OCI-LY7 (cell line): ENCODE measurements at regions not wholly inside any gene's neighbourhood (a gene's known extent, or its start where the extent isn't known, plus 50 kb on each side); places are given as distances from the start of the nearest gene placed in this dataset.

Experiments
- BruUV-seq: library from RNA; stranded (reverse); fragments of 400-500 nt; replicated peaks from 2 replicates; lab custom pipeline; 2021; lab: Mats Ljungman, UMichigan
- CTCF ChIA-PET: fragments of 300-600 bp; sonication (Branson Sonifier 250); formaldehyde crosslinking; loops from one replicate; lab custom pipeline; 2022; ENCODE audit warnings: antibody characterized with exemption; ENCODE audit not compliant: unreplicated experiment; lab: Charles Lee
- POLR2A ChIA-PET: fragments of 300-600 bp; sonication (Branson Sonifier 250); formaldehyde crosslinking; loops from one replicate; lab custom pipeline; 2022; ENCODE audit warnings: antibody characterized with exemption; lab: Charles Lee
- DNase-seq: peaks from one replicate; pipeline ENCODE4 v3.0.0-alpha.2; 2015; ENCODE audit warnings: low spot score
- H2AFZ ChIP-seq: fragments of 200-600 bp; sonication (generic), shearing (Covaris generic); 2 replicates; pipeline ENCODE4 v1.6.1; 2014; ENCODE audit warnings: mild to moderate bottlenecking, antibody characterized with exemption, low read length, moderate library complexity
- H3K27ac ChIP-seq: fragments of 200-600 bp; sonication (generic); 2 replicates; pipeline ENCODE4 v1.5.1; 2014; ENCODE audit warnings: mixed run types, low read depth, mild to moderate bottlenecking, moderate library complexity, low read length, inconsistent platforms; ENCODE audit not compliant: poor library complexity, severe bottlenecking
- H3K36me3 ChIP-seq: fragments of 200-600 bp; sonication (generic); 2 replicates; pipeline ENCODE4 v1.6.1; 2014; ENCODE audit warnings: mild to moderate bottlenecking, antibody characterized with exemption, low read length, moderate library complexity, mixed read lengths; ENCODE audit not compliant: insufficient read depth
- H3K4me1 ChIP-seq: fragments of 200-600 bp; sonication (generic); 2 replicates; pipeline ENCODE4 v1.5.1; 2014; ENCODE audit warnings: mild to moderate bottlenecking, low read length; ENCODE audit not compliant: insufficient read depth, poor library complexity, severe bottlenecking
- H3K4me2 ChIP-seq: fragments of 200-600 bp; sonication (generic); 2 replicates; pipeline ENCODE4 v1.6.1; 2014; ENCODE audit warnings: mild to moderate bottlenecking, low read length
- H3K4me3 ChIP-seq: fragments of 200-600 bp; sonication (generic); 2 replicates; pipeline ENCODE4 v1.5.1; 2014; ENCODE audit warnings: mild to moderate bottlenecking, low read depth, low read length; ENCODE audit not compliant: poor library complexity, severe bottlenecking
- H3K79me2 ChIP-seq: fragments of 200-600 bp; sonication (generic); 2 replicates; pipeline ENCODE4 v1.6.1; 2016; ENCODE audit warnings: low read depth, mild to moderate bottlenecking, low read length, moderate library complexity, mixed read lengths; ENCODE audit not compliant: insufficient read depth
- H3K9me2 ChIP-seq: fragments of 200-600 bp; sonication (generic); 2 replicates; pipeline ENCODE4 v1.6.1; 2016; ENCODE audit warnings: mild to moderate bottlenecking, low read length, mixed read lengths; ENCODE audit not compliant: insufficient read depth
- H3K9me3 ChIP-seq: fragments of 200-600 bp; sonication (generic); 2 replicates; pipeline ENCODE4 v1.6.1; 2014; ENCODE audit warnings: mild to moderate bottlenecking, mixed run types, low read length, mixed read lengths
- H4K20me1 ChIP-seq: fragments of 200-600 bp; sonication (generic); 2 replicates; pipeline ENCODE4 v1.6.1; 2014; ENCODE audit warnings: mild to moderate bottlenecking, antibody characterized with exemption, low read length, moderate library complexity, mixed read lengths; ENCODE audit not compliant: insufficient read depth
- CTCF ChIP-seq: fragments of 200-600 bp; sonication (generic); conservative IDR thresholded peaks from 2 replicates; pipeline ENCODE4 v1.5.1; 2014; ENCODE audit warnings: mild to moderate bottlenecking, antibody characterized with exemption, low read length, moderate library complexity, mixed read lengths
- EZH2phosphoT487 ChIP-seq: fragments of 200-600 bp; sonication (generic); IDR thresholded peaks from 2 replicates; pipeline ENCODE4 v1.6.1; 2018; ENCODE audit warnings: low read depth, borderline replicate concordance, mild to moderate bottlenecking, mixed run types, antibody characterized with exemption, low read length, moderate library complexity, mixed read lengths
- intact Hi-C: fragments of 100-400 bp; cut with micrococcal nuclease; formaldehyde crosslinking; loops from one replicate; pipeline ENCODE4 v1.10.0; 2022; ENCODE audit not compliant: unreplicated experiment

GRCh38 chr10:36475746-36476145, 649.7 kb upstream of the ANKRD30A start:
- POLR2A ChIA-PET: no interaction called here
- Histone ChIP-seq H3K9me3 (no peaks in the 10 kb centered on the region), H3K4me3 (no peak overlapping the region), H3K79me2 (no peaks in the 10 kb centered on the region), H3K4me2 (no peak overlapping the region), H3K36me3 (no peaks in the 10 kb centered on the region), H4K20me1 (no peaks in the 10 kb centered on the region), H3K9me2 (no peaks in the 10 kb centered on the region), H3K4me1 (no peaks in the 10 kb centered on the region), H2AFZ (no peak overlapping the region), H3K27ac (no peak overlapping the region)
- BruUV-seq: no TSS peak
- CTCF ChIA-PET: no interaction called here
- intact Hi-C loops: no loop called here
- no peak for DNase-seq
- no peak for TF ChIP-seq CTCF
- TF ChIP-seq EZH2phosphoT487: no peak

GRCh38 chr10:36474456-36474855, 650.9 kb upstream of the ANKRD30A start:
- no peaks in the 10 kb centered on the region for H3K9me2 ChIP-seq
- H3K27ac ChIP-seq: no peak overlapping the region
- no peak for DNase-seq
- no TSS peak for BruUV-seq
- H2AFZ ChIP-seq: no peak overlapping the region
- no peaks in the 10 kb centered on the region for H3K36me3 ChIP-seq
- ChIA-PET POLR2A (no interaction called here), CTCF (no interaction called here)
- H3K9me3 ChIP-seq: no peaks in the 10 kb centered on the region
- H4K20me1 ChIP-seq: no peaks in the 10 kb centered on the region
- no peak overlapping the region for H3K4me3 ChIP-seq
- intact Hi-C loops: no loop called here
- no peak overlapping the region for H3K4me2 ChIP-seq
- no peak for TF ChIP-seq CTCF
- no peak for TF ChIP-seq EZH2phosphoT487
- H3K79me2 ChIP-seq: no peaks in the 10 kb centered on the region
- H3K4me1 ChIP-seq: no peaks in the 10 kb centered on the region

GRCh38 chr10:36473122-36473521, 652.3 kb upstream of the ANKRD30A start:
- no peaks in the 10 kb centered on the region for H3K36me3 ChIP-seq
- no peaks in the 10 kb centered on the region for H3K4me1 ChIP-seq
- no peak overlapping the region for H2AFZ ChIP-seq
- TF ChIP-seq CTCF: no peak
- no peak for TF ChIP-seq EZH2phosphoT487
- no peaks in the 10 kb centered on the region for H3K79me2 ChIP-seq
- no TSS peak for BruUV-seq
- no peak overlapping the region for H3K4me2 ChIP-seq
- no peak overlapping the region for H3K4me3 ChIP-seq
- no peak overlapping the region for H3K27ac ChIP-seq
- intact Hi-C loops: no loop called here
- no peaks in the 10 kb centered on the region for H3K9me3 ChIP-seq
- H4K20me1 ChIP-seq: no peaks in the 10 kb centered on the region
- ChIA-PET POLR2A (no interaction called here), CTCF (no interaction called here)
- DNase-seq: no peak
- H3K9me2 ChIP-seq: no peaks in the 10 kb centered on the region
